GM12878 (cell line): ENCODE measurements at regions not wholly inside any gene's neighbourhood (a gene's known extent, or its start where the extent isn't known, plus 50 kb on each side); places are given as distances from the start of the nearest gene placed in this dataset.

Source experiments
- ATAC-seq: fragments of 200-7000 bp; cut with Tn5 transposase; 3 replicates; pipeline ENCODE4 v1.9.1; 2020; ENCODE audit warnings: mild to moderate bottlenecking, moderate library complexity
- BruUV-seq: library from RNA; stranded (reverse); fragments of 400-500 nt; replicated peaks from 2 replicates; lab custom pipeline; 2021; lab: Mats Ljungman, UMichigan
- CTCF ChIA-PET: fragments of 300-600 bp; sonication (Branson Sonifier 250); formaldehyde crosslinking; extraction: SDS; loops from one replicate; lab custom pipeline; 2021; ENCODE audit warnings: inconsistent platforms; lab: Yijun Ruan, JAX
- POLR2A ChIA-PET: fragments of 350-600 bp; formaldehyde crosslinking; extraction: SDS; loops from one replicate; lab custom pipeline; 2021; ENCODE audit warnings: inconsistent platforms; lab: Charles Lee
- RAD21 ChIA-PET: fragments of 300-600 bp; sonication (Branson Sonifier 250); formaldehyde crosslinking; loops from one replicate; lab custom pipeline; 2023; ENCODE audit warnings: antibody characterized with exemption; ENCODE audit not compliant: unreplicated experiment; lab: Charles Lee
- SMC1A ChIA-PET: fragments of 300-600 bp; sonication (Branson Sonifier 250); formaldehyde crosslinking; loops from one replicate; lab custom pipeline; 2023; ENCODE audit not compliant: unreplicated experiment, uncharacterized antibody; lab: Charles Lee
- DNase-seq: peaks from one replicate; pipeline ENCODE4 v3.0.0-alpha.2; 2011; ENCODE audit warnings: low read depth, low spot score
- FAIRE-seq: peaks from 3 replicates; lab custom pipeline; 2011; peaks lifted over from hg19 to GRCh38; lab: Jason Lieb, UNC
- H2AFZ ChIP-seq: 2 replicates; pipeline ENCODE4 v1.6.0; 2011; ENCODE audit warnings: low read depth, low read length, control low read depth; ENCODE audit not compliant: control insufficient read depth
- H3K27ac ChIP-seq: 2 replicates; pipeline ENCODE4 v1.5.1; 2011; ENCODE audit warnings: control low read depth; ENCODE audit not compliant: control insufficient read depth, insufficient read depth
- H3K27me3 ChIP-seq, 2 experiments: replicated peaks in 1 of 2; 2 replicates each; pipeline versions ENCODE4 v1.6.0 to v1.6.1; 2011; ENCODE audit warnings: low read length in 1 of 2; ENCODE audit not compliant: control insufficient read depth in 2 of 2, insufficient read depth in 2 of 2
- H3K36me3 ChIP-seq, 2 experiments: 2 replicates each; pipeline ENCODE4 v1.5.1; 2011; ENCODE audit warnings: low read length in 1 of 2; ENCODE audit not compliant: control insufficient read depth in 2 of 2, insufficient read depth in 2 of 2
- H3K4me1 ChIP-seq: 2 replicates; pipeline ENCODE4 v1.6.1; 2011; ENCODE audit warnings: mild to moderate bottlenecking, low read length, moderate library complexity, mixed read lengths; ENCODE audit not compliant: control insufficient read depth, insufficient read depth
- H3K4me2 ChIP-seq: 2 replicates; pipeline ENCODE4 v1.6.0; 2011; ENCODE audit warnings: control low read depth; ENCODE audit not compliant: control insufficient read depth, insufficient read depth
- H3K4me3 ChIP-seq: fragments of 200-600 bp; sonication (generic); 2 replicates; pipeline ENCODE4 v1.5.1; 2016
- H3K79me2 ChIP-seq: 2 replicates; pipeline ENCODE4 v1.6.0; 2011; ENCODE audit warnings: low read length; ENCODE audit not compliant: control insufficient read depth, insufficient read depth
- H3K9ac ChIP-seq: 2 replicates; pipeline ENCODE4 v1.8.0; 2011; ENCODE audit warnings: low read length, control low read depth, mixed read lengths; ENCODE audit not compliant: control insufficient read depth, insufficient read depth
- H3K9me3 ChIP-seq: replicated peaks from 3 replicates; pipeline ENCODE4 v1.5.1; 2011; ENCODE audit warnings: mild to moderate bottlenecking, low read length; ENCODE audit not compliant: control insufficient read depth, insufficient read depth
- H4K20me1 ChIP-seq: 2 replicates; pipeline ENCODE4 v1.6.0; 2011; ENCODE audit not compliant: control insufficient read depth, insufficient read depth
- BCL11A ChIP-seq: IDR thresholded peaks from 2 replicates; pipeline ENCODE4 v1.6.1; 2011; ENCODE audit warnings: low read depth, low read length
- CBX3 ChIP-seq: fragments of 200-600 bp; sonication (generic); IDR thresholded peaks from 2 replicates; pipeline ENCODE4 v1.6.1; 2016; ENCODE audit warnings: low read depth, borderline replicate concordance
- CHD2 ChIP-seq: IDR thresholded peaks from 2 replicates; pipeline ENCODE4 v1.6.1; 2011; ENCODE audit warnings: low read depth, low read length, improper control_type of control experiment, borderline replicate concordance
- CREM ChIP-seq: IDR thresholded peaks from 2 replicates; pipeline ENCODE4 v1.6.1; 2014; ENCODE audit warnings: antibody characterized with exemption, low read depth
- HDAC6 ChIP-seq: fragments of 200-600 bp; sonication (generic); IDR thresholded peaks from one replicate; pipeline ENCODE4 v1.8.0; 2017; ENCODE audit warnings: antibody characterized with exemption; ENCODE audit not compliant: unreplicated experiment
- KLF5 ChIP-seq: fragments of 450-650 bp; IDR thresholded peaks from 2 replicates; pipeline ENCODE4 v1.6.1; 2014; ENCODE audit warnings: mild to moderate bottlenecking; ENCODE audit not compliant: partially characterized antibody
- LARP7 ChIP-seq: fragments of 450-650 bp; IDR thresholded peaks from 2 replicates; pipeline ENCODE4 v1.6.1; 2017; ENCODE audit warnings: mild to moderate bottlenecking
- MYB ChIP-seq: fragments of 150-350 bp; IDR thresholded peaks from 2 replicates; pipeline ENCODE4 v1.6.1; 2014; ENCODE audit warnings: mild to moderate bottlenecking, low read depth, low read length, borderline replicate concordance
- MYC ChIP-seq: IDR thresholded peaks from 2 replicates; pipeline ENCODE4 v1.6.1; 2011; ENCODE audit warnings: mild to moderate bottlenecking, low read length, moderate library complexity, inconsistent platforms; ENCODE audit not compliant: insufficient read depth, insufficient replicate concordance, insufficient read length, severe bottlenecking
- PKNOX1 ChIP-seq: fragments of 450-650 bp; IDR thresholded peaks from 2 replicates; pipeline ENCODE4 v1.6.1; 2016; ENCODE audit warnings: mild to moderate bottlenecking
- SIN3A ChIP-seq: IDR thresholded peaks from 2 replicates; pipeline ENCODE4 v1.6.1; 2012; ENCODE audit warnings: low read depth, low read length, improper control_type of control experiment
- SREBF1 ChIP-seq: IDR thresholded peaks from 2 replicates; pipeline ENCODE4 v1.6.1; 2012; ENCODE audit warnings: mild to moderate bottlenecking, low read length
- TAF1 ChIP-seq: IDR thresholded peaks from 2 replicates; pipeline ENCODE4 v1.6.1; 2011; ENCODE audit warnings: mild to moderate bottlenecking, low read depth, low read length, borderline replicate concordance
- TBL1XR1 ChIP-seq: IDR thresholded peaks from 2 replicates; pipeline ENCODE4 v1.6.1; 2012; ENCODE audit warnings: low read depth, low read length, improper control_type of control experiment
- USF1 ChIP-seq: IDR thresholded peaks from 2 replicates; pipeline ENCODE4 v1.6.1; 2011; ENCODE audit warnings: borderline replicate concordance, low read depth, mild to moderate bottlenecking, moderate library complexity, mixed read lengths, low read length; ENCODE audit not compliant: insufficient read depth; ENCODE audit errors: extremely low read length
- WGBS: methylation state at CpG from one replicate; pipeline ENCODE4 v1.1.6; 2016; ENCODE audit warnings: low lambda C conversion rate; ENCODE audit not compliant: insufficient replicate concordance, insufficient coverage; ENCODE audit errors: missing lambda C conversion rate; 5-methylcytosine and 5-hydroxymethylcytosine counted together
- in situ Hi-C: fragments of 300-500 bp; cut with MboI; formaldehyde crosslinking; loops from 9 replicates; pipeline ENCODE4 v1.14.3; 2018; ENCODE audit warnings: mixed read lengths
- intact Hi-C: fragments of 100-400 bp; cut with micrococcal nuclease; formaldehyde crosslinking; loops from one replicate; pipeline ENCODE4 v1.14.2; 2022; ENCODE audit not compliant: unreplicated experiment
- TF ChIP-seq, protein P1 (sequence below): IDR thresholded peaks from 2 replicates; pipeline ENCODE4 v1.6.1; 2011; ENCODE audit warnings: low read depth, mild to moderate bottlenecking, low read length, moderate library complexity, borderline replicate concordance; ENCODE audit errors: extremely low read depth
- TF ChIP-seq, protein P2 (sequence below): fragments of 450-650 bp; IDR thresholded peaks from 2 replicates; pipeline ENCODE4 v1.6.1; 2017; ENCODE audit warnings: mild to moderate bottlenecking, moderate library complexity

DNA sequence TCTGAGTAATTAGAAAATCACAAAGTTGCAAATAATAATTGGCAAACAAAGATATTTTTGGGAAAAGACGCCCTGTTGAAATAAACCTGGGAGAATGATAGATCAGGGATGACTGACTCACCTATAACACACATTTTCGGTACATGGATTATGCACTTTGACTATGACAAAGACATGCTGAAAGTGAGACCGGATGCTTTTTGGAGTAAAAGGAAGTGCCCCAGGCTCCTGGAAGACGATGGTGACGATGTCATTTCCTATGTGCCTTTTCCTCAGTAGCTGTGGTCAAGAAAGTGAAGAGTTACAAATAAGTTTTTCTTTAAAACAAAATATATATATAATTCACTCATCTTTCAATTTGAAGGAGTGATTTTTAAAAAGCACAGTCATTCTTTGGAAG, 158.7 kb downstream of the SIPA1L2 start:
- Histone ChIP-seq H3K27me3 (no peaks in the 10 kb centered on the region), H2AFZ (no peak overlapping the region), H3K4me1 (no peaks in the 10 kb centered on the region), H3K79me2 (no peaks in the 10 kb centered on the region), H3K4me2 (no peak overlapping the region), H3K36me3 (no peaks in the 10 kb centered on the region), H3K4me3 (no peak overlapping the region), H3K27ac (no peak overlapping the region), H3K9me3 (no peaks in the 10 kb centered on the region), H3K9ac (no peak overlapping the region), H4K20me1 (no peaks in the 10 kb centered on the region)
- RAD21 ChIA-PET, result no interaction called here
- intact Hi-C loops, result no loop called here
- in situ Hi-C loops, result no loop called here
- FAIRE-seq (no peak), ATAC-seq (no peak), DNase-seq (no peak)
- CTCF ChIA-PET, result no interaction called here
- SMC1A ChIA-PET, result no interaction called here
- no TSS peak for BruUV-seq
- POLR2A ChIA-PET, result no interaction called here
- WGBS, result 39% methylated on average over 5 of the region's 5 CpGs
- TF ChIP-seq SREBF1 (no peak), CBX3 (no peak), HDAC6 (no peak), LARP7 (no peak), KLF5 (no peak), MYC (no peak), PKNOX1 (no peak), MYB (no peak), USF1 (no peak), TAF1 (no peak), CHD2 (no peak), CREM (no peak), BCL11A (no peak), TBL1XR1 (no peak), SIN3A (no peak)
- TF ChIP-seq, protein P1, sequence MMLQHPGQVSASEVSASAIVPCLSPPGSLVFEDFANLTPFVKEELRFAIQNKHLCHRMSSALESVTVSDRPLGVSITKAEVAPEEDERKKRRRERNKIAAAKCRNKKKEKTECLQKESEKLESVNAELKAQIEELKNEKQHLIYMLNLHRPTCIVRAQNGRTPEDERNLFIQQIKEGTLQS, result no peak
- TF ChIP-seq, protein P2, sequence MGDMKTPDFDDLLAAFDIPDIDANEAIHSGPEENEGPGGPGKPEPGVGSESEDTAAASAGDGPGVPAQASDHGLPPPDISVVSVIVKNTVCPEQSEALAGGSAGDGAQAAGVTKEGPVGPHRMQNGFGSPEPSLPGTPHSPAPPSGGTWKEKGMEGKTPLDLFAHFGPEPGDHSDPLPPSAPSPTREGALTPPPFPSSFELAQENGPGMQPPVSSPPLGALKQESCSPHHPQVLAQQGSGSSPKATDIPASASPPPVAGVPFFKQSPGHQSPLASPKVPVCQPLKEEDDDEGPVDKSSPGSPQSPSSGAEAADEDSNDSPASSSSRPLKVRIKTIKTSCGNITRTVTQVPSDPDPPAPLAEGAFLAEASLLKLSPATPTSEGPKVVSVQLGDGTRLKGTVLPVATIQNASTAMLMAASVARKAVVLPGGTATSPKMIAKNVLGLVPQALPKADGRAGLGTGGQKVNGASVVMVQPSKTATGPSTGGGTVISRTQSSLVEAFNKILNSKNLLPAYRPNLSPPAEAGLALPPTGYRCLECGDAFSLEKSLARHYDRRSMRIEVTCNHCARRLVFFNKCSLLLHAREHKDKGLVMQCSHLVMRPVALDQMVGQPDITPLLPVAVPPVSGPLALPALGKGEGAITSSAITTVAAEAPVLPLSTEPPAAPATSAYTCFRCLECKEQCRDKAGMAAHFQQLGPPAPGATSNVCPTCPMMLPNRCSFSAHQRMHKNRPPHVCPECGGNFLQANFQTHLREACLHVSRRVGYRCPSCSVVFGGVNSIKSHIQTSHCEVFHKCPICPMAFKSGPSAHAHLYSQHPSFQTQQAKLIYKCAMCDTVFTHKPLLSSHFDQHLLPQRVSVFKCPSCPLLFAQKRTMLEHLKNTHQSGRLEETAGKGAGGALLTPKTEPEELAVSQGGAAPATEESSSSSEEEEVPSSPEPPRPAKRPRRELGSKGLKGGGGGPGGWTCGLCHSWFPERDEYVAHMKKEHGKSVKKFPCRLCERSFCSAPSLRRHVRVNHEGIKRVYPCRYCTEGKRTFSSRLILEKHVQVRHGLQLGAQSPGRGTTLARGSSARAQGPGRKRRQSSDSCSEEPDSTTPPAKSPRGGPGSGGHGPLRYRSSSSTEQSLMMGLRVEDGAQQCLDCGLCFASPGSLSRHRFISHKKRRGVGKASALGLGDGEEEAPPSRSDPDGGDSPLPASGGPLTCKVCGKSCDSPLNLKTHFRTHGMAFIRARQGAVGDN, result no peak
